HG03196 (cell line): ENCODE measurements at regions not wholly inside any gene's neighbourhood (a gene's known extent, or its start where the extent isn't known, plus 50 kb on each side); places are given as distances from the start of the nearest gene placed in this dataset.

ENCODE experiments used
- ATAC-seq: cut with Tn5 transposase; IDR thresholded peaks from one replicate; pipeline ENCODE4 v1.9.1; 2021; ENCODE audit not compliant: unreplicated experiment

- ATAC-seq = no peak
Measured at GRCh38 chr22:48594757-48595510, 1232.7 kb downstream of the BRD1 start.

- ATAC-seq = no peak
Measured at GRCh38 chr22:48594016-48594756, 1233.5 kb downstream of the BRD1 start.

- no peak for ATAC-seq
Measured at GRCh38 chr22:48593551-48593950, 1234.1 kb downstream of the BRD1 start.

GRCh38 chr22:48592931-48593330, 1234.7 kb downstream of the BRD1 start:
- no peak for ATAC-seq

GRCh38 chr22:48592488-48592887, 1235.2 kb downstream of the BRD1 start:
- no peak for ATAC-seq

- no peak for ATAC-seq
Measured at GRCh38 chr22:48592066-48592345, 1235.7 kb downstream of the BRD1 start.

- no peak for ATAC-seq
Measured at GRCh38 chr22:48591286-48592065, 1236.2 kb downstream of the BRD1 start.

- no peak for ATAC-seq
Measured at GRCh38 chr22:48589901-48590300, 1237.8 kb downstream of the BRD1 start.

GRCh38 chr22:48588878-48589450, 1238.7 kb downstream of the BRD1 start:
- ATAC-seq = no peak

GRCh38 chr22:48588151-48588877, 1239.4 kb downstream of the BRD1 start:
- ATAC-seq = no peak

- no peak for ATAC-seq
Measured at GRCh38 chr22:48587236-48587865, 1240.3 kb downstream of the BRD1 start.

- ATAC-seq = no peak
Measured at GRCh38 chr22:48586799-48587185, 1240.9 kb downstream of the BRD1 start.

- ATAC-seq = no peak
Measured at GRCh38 chr22:48585916-48586798, 1241.5 kb downstream of the BRD1 start.

- no peak for ATAC-seq
Measured at GRCh38 chr22:48584170-48584569, 1243.5 kb downstream of the BRD1 start.

GRCh38 chr22:48581796-48582469, 1245.7 kb downstream of the BRD1 start:
- no peak for ATAC-seq

- ATAC-seq = no peak
Measured at GRCh38 chr22:48581205-48581766, 1246.4 kb downstream of the BRD1 start.

GRCh38 chr22:48580481-48580970, 1247.1 kb downstream of the BRD1 start:
- ATAC-seq = no peak

GRCh38 chr22:48579928-48580309, 1247.8 kb downstream of the BRD1 start:
- ATAC-seq = no peak
